GM23248 (cell line): ENCODE measurements at regions not wholly inside any gene's neighbourhood (a gene's known extent, or its start where the extent isn't known, plus 50 kb on each side); places are given as distances from the start of the nearest gene placed in this dataset.
"Not testable (repeated sequence)": the region's sequence is repeated elsewhere in the genome, so short reads cannot be mapped to it uniquely, and the experiment has no call there.

Experiments used
- EZH2 ChIP-seq: fragments of 200-600 bp; sonication (generic); IDR thresholded peaks from 2 replicates; pipeline ENCODE4 v1.6.1; 2018; ENCODE audit warnings: antibody characterized with exemption, mild to moderate bottlenecking; ENCODE audit not compliant: insufficient read depth, poor library complexity, severe bottlenecking
- EZH2phosphoT487 ChIP-seq: fragments of 200-600 bp; sonication (generic); IDR thresholded peaks from 2 replicates; pipeline ENCODE4 v1.6.1; 2018; ENCODE audit warnings: antibody characterized with exemption, moderate library complexity, mild to moderate bottlenecking, low read depth; ENCODE audit not compliant: insufficient read depth

GRCh38 chr3:75388486-75389124, 275.5 kb upstream of the FRG2C start:
- not testable (repeated sequence) for TF ChIP-seq EZH2phosphoT487, EZH2
